Testis (tissue), 2 donors: ENCODE measurements at regions not wholly inside any gene's neighbourhood (a gene's known extent, or its start where the extent isn't known, plus 50 kb on each side); places are given as distances from the start of the nearest gene placed in this dataset.

Experiments used
- DNase-seq: peaks from one replicate; pipeline ENCODE4 v3.0.0-alpha.2; 2019
- H3K27ac ChIP-seq, 2 donors: fragments of 200-600 bp; sonication (generic); one replicate each; pipeline ENCODE4 v1.5.1; 2019
- H3K27me3 ChIP-seq: fragments of 200-600 bp; sonication (generic); one replicate; pipeline ENCODE4 v1.5.1; 2019
- H3K36me3 ChIP-seq: fragments of 200-600 bp; sonication (generic); one replicate; pipeline ENCODE4 v1.5.1; 2017; ENCODE audit warnings: low read depth; ENCODE audit errors: missing control alignments
- H3K4me1 ChIP-seq: fragments of 200-600 bp; sonication (generic); one replicate; pipeline ENCODE4 v1.5.1; 2019
- H3K4me3 ChIP-seq, 2 donors: fragments of 200-600 bp; sonication (generic); one replicate each; pipeline ENCODE4 v1.5.1; 2017 to 2019
- H3K9me3 ChIP-seq: fragments of 200-600 bp; sonication (generic); one replicate; pipeline ENCODE4 v1.5.1; 2017
- POLR2A ChIP-seq: fragments of 450-650 bp; IDR thresholded peaks from one replicate; pipeline ENCODE4 v1.6.1; 2017; ENCODE audit warnings: antibody characterized with exemption, mild to moderate bottlenecking, moderate library complexity
- WGBS, 2 donors: methylation state at CpG; one replicate each; pipeline ENCODE4 v1.1.5; 2018; 5-methylcytosine and 5-hydroxymethylcytosine counted together
- intact Hi-C: fragments of 100-400 bp; cut with DNase I; formaldehyde crosslinking; loops from one replicate; pipeline ENCODE4 v1.15.1; 2023; ENCODE audit warnings: low total_unique reads
- TF ChIP-seq, protein P1 (sequence below), 3 experiments: fragments of 450-650 bp in 2 of 3; fragments of 200-600 bp in 1 of 3; sonication (generic) in 1 of 3; IDR thresholded peaks; one replicate each; pipeline ENCODE4 v1.5.1; 2016 to 2019; ENCODE audit warnings: antibody characterized with exemption in 3 of 3, mild to moderate bottlenecking in 2 of 3, moderate library complexity in 1 of 3

DNA sequence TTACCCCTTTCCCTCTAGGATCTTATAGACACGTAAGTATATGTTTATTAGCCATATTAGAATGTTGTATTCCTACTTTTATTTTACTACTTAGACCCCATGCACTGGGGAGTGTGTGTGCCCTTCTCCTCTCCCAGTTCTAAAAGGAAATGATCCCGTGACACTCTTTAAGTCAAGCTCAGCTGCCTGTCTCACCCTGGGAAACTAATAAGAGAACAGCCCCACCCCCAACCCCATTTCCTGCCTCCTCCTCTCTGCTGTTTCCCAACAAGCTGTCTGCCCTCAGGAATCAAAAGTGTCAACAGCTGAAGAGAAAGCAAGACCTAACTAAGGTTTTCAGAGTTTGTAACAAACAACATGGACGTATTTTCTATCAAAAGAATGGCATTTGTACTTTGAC lies 92.6 kb upstream of the VAV3 start:
- Histone ChIP-seq H3K27ac (no peak overlapping the region), H3K36me3 (no peaks in the 10 kb centered on the region), H3K4me1 (no peaks in the 10 kb centered on the region), H3K27me3 (no peaks in the 10 kb centered on the region), H3K9me3 (no peaks in the 10 kb centered on the region), H3K4me3 (no peak overlapping the region)
- intact Hi-C loops: no loop called here
- WGBS, 2 donors: 77 to 83% methylated on average over 3 of the region's 3 CpGs
- TF ChIP-seq, protein P1, sequence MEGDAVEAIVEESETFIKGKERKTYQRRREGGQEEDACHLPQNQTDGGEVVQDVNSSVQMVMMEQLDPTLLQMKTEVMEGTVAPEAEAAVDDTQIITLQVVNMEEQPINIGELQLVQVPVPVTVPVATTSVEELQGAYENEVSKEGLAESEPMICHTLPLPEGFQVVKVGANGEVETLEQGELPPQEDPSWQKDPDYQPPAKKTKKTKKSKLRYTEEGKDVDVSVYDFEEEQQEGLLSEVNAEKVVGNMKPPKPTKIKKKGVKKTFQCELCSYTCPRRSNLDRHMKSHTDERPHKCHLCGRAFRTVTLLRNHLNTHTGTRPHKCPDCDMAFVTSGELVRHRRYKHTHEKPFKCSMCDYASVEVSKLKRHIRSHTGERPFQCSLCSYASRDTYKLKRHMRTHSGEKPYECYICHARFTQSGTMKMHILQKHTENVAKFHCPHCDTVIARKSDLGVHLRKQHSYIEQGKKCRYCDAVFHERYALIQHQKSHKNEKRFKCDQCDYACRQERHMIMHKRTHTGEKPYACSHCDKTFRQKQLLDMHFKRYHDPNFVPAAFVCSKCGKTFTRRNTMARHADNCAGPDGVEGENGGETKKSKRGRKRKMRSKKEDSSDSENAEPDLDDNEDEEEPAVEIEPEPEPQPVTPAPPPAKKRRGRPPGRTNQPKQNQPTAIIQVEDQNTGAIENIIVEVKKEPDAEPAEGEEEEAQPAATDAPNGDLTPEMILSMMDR (IDR thresholded peaks at IDR 0.05): no peak
- no peak for TF ChIP-seq POLR2A
- DNase-seq: peak; percentile 46

DNA sequence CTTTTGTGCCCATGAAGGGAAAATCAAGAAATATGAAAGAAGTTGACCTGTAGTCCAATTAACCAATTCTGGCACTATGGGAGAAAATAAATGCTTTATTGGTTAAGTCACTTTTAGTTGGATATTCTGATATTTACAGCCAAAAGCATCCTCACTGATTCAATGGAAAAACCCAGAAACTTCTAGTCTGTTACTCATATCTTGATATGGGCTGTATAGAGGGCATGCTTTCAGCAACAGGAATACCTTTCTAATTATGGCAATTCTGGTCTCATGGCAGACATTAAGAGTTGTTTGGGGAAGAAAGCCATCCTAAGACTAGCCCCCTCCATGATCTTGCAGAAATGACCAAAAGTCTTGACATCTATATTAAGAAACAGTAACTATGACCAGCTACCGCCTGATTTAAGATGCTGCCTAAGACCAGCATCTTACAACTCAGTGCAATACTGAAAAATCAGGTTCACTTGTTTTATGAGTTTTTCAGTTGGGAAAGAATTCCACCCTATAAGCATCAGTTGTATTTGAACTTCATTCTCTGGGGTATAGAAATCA lies 91.5 kb upstream of the VAV3 start:
- H3K27me3 ChIP-seq: no peaks in the 10 kb centered on the region
- H3K27ac ChIP-seq: no peak overlapping the region
- 97 to 100% methylated on average over 1 of the region's 1 CpG for WGBS, 2 donors
- DNase-seq: no peak
- TF ChIP-seq, protein P1 (IDR thresholded peaks at IDR 0.05): no peak
- no peak for TF ChIP-seq POLR2A
- intact Hi-C loops: no loop called here
- no peaks in the 10 kb centered on the region for H3K36me3 ChIP-seq
- H3K9me3 ChIP-seq: no peaks in the 10 kb centered on the region
- no peaks in the 10 kb centered on the region for H3K4me1 ChIP-seq
- H3K4me3 ChIP-seq: no peak overlapping the region

DNA sequence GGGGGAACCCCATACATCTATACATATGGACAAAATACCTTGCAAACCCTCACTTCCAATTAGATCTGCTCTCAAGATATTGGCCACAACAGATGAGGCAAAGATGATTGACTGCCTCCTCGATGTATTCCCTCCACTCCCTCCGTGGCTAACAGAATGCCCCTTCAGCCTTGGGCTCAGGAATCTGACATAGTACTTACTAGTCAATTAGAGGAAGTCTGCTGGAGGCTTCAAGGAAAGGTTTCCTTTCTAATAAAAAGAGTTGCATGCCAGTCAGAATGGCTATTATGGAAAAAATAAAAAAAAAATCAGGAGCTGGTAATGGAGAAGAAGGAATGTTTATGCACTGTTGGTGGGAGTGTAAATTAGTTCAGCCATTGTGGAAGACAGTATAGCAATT lies 90.4 kb upstream of the VAV3 start:
- WGBS, 2 donors: 74 to 82% methylated on average over 2 of the region's 2 CpGs
- TF ChIP-seq, protein P1 (IDR thresholded peaks at IDR 0.05): no peak
- TF ChIP-seq POLR2A: no peak
- H3K4me1 ChIP-seq: no peaks in the 10 kb centered on the region
- H3K27me3 ChIP-seq: no peaks in the 10 kb centered on the region
- no peaks in the 10 kb centered on the region for H3K36me3 ChIP-seq
- H3K9me3 ChIP-seq: no peaks in the 10 kb centered on the region
- no peak overlapping the region for H3K4me3 ChIP-seq
- DNase-seq: no peak
- no peak overlapping the region for H3K27ac ChIP-seq
- intact Hi-C loops: no loop called here

DNA sequence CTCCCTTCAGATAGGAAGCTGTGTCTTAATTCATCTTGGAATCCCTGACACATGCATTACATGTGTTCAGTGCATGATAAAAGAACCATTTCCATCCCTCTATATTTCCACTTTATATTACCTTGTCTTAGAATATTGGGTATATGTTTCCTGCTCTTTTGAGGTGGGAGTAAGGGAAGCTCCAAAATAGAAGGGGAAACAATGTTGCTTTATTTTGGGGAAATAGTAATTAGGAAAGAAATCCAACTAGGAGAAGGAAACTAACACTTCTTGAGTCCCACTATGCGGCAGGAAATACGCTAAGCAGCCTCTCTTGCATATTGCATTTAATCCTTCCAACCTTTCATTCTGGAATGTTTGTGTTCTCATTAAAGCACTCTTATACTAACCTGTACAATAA lies 89.4 kb upstream of the VAV3 start:
- TF ChIP-seq, protein P1 (IDR thresholded peaks at IDR 0.05): no peak
- TF ChIP-seq POLR2A: no peak
- no peak overlapping the region for H3K27ac ChIP-seq
- H3K27me3 ChIP-seq: no peaks in the 10 kb centered on the region
- 86 to 94% methylated on average over 2 of the region's 2 CpGs for WGBS, 2 donors
- no peak overlapping the region for H3K4me3 ChIP-seq
- no peaks in the 10 kb centered on the region for H3K4me1 ChIP-seq
- no peaks in the 10 kb centered on the region for H3K9me3 ChIP-seq
- DNase-seq: no peak
- intact Hi-C loops: no loop called here
- no peaks in the 10 kb centered on the region for H3K36me3 ChIP-seq

DNA sequence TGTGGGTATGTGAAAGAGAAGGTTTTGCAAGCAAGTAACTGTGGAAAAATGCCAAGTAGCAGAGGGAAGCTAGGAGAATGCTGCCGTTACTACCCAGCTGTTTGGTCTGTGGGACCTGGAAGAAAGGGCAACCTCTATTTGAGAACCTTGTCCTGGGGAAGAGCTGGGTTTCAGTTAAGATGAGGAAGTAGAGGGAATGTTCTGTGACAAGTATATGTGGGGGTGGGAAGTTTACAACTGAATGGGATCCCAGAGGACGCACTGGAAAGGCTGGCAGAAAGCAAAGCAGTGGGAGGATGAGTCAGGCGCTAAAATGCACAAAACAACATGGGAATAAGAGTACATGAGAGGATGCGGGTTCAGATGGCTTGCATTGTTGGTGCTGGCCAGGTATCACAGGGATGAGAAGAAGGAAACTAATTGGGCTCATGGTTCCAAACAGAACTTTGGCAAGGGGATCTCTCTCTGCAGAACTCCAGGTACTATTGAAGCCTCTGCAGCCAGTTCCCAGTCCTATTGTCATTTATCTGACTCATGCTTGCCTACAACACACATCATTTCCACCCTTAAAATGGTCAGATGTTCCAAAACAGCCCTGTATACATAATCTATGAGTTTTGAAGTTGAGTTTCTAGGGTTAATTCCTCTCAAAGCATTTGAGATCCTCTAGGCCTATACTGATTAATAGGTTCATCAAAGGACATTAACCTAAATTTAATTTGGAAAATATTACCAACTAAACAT lies 88.5 kb upstream of the VAV3 start:
- 50 to 69% methylated on average over 4 of the region's 4 CpGs for WGBS, 2 donors
- H3K4me1 ChIP-seq: no peaks in the 10 kb centered on the region
- TF ChIP-seq, protein P1 (IDR thresholded peaks at IDR 0.05): no peak
- no peak for TF ChIP-seq POLR2A
- H3K27me3 ChIP-seq: no peaks in the 10 kb centered on the region
- intact Hi-C loops: no loop called here
- no peak overlapping the region for H3K4me3 ChIP-seq
- no peaks in the 10 kb centered on the region for H3K36me3 ChIP-seq
- H3K27ac ChIP-seq: no peak overlapping the region
- no peak for DNase-seq
- no peaks in the 10 kb centered on the region for H3K9me3 ChIP-seq
